Activated CD8-positive, alpha-beta memory T cell treated with anti-CD3 and anti-CD28 coated beads, Interleukin-2, amount 50 U/mL, for 48 hours (primary cell): ENCODE measurements at regions not wholly inside any gene's neighbourhood (a gene's known extent, or its start where the extent isn't known, plus 50 kb on each side); places are given as distances from the start of the nearest gene placed in this dataset.
"Not testable (repeated sequence)": the region's sequence is repeated elsewhere in the genome, so short reads cannot be mapped to it uniquely, and the experiment has no call there.

Experiments
- DNase-seq: peaks from one replicate; pipeline ENCODE4 v3.0.0-alpha.2; 2020

DNA sequence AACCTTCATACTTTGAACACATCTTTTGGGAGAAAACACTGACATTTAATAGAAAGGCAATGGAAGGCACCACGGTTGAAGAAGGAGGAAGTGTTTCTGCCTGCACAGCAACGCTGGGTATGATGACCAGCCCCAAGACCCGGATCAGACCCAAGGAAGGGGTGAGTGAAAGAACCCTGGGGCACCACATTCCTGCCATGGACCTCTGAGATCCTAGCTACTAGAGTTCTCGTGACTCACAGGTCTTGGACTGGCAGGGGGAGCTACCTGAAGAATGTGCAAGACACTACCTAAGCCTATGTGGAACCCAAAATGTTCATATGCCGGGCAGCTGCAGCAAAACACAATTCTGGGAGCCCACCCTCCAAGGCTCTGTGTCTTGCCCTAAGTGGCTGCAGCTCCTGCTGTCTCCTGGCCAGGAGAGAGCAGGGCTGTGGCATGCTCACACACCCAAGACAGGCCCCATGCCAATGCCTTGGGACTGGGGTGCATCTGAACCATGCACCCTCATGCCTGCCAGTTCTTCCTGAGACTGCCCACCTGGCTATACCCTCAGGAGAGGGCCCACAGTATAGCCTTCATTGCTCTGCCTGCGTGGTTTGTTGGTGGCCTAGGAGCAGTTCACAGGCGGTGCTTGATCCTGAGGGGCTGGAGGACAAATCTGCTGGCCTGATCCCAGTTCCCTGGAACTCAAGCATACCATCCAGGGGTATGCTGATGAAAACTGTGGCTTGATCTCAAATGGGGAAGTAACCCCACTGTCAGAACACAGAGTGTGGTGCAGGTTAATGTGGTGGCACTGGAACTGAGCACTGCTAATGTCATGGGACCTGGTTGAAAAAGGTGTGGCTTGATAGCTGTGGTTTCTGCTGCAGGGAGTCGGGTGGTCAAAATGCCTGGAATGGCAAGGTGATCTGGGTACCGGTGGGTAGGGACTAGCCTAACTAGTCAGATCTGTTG, 353.3 kb upstream of the ARHGEF26 start:
- no peak for DNase-seq

DNA sequence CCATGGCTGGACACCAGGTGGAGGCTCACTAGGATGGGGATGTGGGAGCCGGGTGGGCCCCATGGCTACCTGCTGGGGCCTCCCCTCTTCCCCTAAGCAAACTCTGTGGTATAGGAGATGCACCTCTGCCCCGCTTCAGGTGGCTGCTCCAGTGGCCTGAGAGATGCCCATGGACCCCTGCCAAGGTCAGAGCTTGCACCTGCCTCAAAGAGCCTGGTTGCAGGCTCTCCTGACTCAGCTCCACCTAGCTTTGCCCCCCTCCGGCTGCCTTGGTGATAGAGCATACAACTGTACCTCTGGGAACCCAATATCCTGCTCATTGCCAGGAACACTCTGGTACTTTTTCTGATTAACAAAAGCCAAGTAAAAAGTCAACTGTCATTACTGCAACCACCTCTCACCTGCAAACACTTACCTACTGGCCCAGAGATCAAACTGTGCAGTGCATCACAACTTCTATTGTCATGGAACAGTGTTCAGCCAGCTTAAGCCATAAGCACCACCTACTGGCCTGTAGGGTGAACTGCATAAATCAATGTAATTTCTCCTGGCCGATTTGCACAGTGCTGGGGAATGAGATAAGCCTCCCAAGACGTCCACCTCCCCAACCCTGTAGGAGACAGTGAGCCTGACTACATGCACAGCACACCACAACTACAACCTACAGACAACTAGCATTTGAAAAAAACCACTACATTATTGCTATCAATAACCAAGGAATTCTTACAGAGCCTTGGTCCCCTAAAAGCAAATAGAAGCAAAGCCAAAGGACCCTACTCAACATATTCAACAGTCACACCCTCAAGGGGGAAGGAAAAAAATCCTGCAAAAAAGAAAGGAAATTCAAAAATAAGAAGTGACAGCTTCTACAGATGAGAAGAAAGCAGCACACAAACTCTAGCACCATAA, 352.4 kb upstream of the ARHGEF26 start:
- DNase-seq: no peak

DNA sequence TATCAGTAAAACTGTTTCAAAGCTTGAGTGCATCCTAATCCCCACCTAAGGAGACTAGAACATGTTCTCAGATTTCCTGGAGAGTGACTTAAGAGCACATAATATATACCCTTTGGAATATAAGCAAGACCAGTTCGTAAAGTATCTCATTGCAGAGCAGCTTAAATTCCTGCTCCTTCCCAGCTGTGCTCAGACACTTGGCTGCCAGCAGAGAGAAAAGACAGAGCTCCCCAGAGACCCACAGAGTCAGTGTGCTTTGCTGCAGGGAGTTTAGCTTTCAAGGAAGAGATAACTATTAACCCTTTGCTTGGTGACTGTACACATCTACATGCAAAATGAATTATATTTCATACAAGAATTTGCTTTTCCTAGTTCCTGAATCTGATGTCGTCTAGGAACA, 338.1 kb upstream of the ARHGEF26 start:
- DNase-seq: no peak

DNA sequence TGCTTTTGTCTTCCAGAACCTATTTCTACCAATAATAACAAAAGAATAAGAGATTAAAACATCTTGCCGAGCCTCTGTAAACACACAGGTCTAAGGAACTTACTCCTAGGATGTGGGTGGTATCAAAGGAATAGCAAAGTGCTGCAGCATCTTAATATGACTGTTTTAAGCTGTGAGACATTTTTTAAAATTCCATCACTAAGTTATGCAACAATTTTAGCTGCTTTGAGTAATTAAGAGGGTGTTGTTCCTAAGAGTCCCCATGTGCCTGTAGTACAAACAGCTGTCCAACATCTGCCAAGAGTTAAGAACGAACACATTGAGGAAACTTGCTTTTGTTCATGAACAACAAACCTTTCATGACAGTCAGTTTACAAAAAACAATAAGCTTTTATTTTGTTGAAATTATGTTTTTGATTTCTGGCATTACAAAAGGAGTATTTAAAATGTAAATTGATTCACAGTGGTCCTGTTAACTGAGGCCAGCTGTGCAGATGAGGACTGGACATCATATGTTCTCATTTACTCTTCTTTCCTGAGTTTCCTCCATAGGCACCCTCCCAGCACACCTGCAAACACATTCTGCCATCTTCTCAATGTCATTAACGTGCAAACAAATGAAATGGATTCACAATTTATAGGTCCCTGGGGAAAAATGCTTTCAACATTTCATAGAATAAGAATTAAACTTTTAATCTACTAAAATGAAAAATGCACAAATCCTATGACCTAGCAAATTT, 337.3 kb upstream of the ARHGEF26 start:
- DNase-seq: no peak

DNA sequence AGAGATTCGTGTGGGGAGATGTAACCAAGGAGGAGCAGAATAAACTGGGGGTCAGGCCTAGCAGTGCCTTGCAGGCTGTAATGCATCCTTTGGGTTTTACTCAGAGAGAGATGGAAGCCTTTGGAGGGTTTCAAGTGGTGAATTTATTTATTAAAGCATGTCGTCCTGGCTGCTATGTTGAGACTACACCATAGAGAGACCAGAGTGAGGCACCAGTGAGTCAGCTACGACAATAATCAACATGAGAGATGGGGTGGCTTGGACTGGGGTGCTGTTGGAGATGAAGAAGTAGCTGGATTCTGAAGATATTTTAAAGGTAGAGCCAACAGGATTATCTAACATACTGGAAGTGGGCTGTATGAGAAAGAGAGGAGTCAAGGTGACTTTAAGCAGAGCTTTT, 335.3 kb upstream of the ARHGEF26 start:
- no peak for DNase-seq

DNA sequence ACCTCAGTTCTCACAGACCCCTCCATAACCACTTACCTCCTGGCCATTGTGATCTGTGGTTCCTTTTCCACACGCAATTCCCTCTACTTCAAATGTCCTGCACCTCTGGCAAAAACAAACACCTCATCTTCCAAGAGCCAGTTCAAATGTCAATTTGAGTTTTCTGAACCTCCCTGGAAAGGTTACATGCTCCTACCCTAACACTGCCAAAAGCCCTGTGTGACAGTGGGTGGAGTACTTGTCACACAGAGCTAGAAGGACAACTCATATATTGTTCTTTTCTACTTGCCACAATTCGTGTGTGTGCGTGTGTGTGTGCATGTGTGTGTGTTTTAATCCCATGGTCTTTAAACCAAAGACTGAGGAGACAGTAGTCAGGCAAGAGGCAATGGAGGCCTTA, 331.8 kb upstream of the ARHGEF26 start:
- no peak for DNase-seq

DNA sequence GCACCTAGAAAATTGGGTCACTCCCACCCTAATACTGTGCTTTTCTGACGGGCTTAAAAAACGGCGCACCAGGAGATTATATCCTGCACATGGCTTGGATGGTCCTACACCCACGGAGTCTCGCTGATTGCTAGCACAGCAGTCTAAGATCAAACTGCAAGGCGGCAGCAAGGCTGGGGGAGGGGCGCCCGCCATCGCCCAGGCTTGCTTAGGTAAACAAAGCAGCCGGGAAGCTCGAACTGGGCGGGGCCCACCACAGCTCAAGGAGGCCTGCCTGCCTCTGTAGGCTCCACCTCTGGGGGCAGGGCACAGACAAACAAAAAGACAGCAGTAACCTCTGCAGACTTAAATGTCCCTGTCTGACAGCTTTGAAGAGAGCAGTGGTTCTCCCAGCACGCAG, 324.1 kb upstream of the ARHGEF26 start:
- not testable (repeated sequence) for DNase-seq

DNA sequence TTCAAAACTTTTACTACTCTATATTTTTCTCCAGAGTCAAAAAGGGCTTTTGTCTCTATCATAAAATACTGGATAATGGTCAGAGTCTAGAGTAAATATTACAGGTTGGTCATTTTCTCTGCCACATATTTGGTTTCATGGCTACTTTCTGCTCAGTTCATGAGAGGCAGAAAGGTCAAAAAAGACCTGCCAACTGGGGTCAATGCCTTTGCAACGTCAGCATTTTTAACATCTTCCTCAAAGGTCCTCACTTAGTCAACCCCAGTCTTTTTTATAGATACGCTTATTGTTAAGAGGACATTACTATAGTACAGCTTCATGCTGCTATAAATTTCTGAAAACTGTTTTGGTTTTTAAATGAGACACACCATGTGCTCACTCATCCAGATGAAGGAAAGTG, 312.1 kb upstream of the ARHGEF26 start:
- DNase-seq: no peak

DNA sequence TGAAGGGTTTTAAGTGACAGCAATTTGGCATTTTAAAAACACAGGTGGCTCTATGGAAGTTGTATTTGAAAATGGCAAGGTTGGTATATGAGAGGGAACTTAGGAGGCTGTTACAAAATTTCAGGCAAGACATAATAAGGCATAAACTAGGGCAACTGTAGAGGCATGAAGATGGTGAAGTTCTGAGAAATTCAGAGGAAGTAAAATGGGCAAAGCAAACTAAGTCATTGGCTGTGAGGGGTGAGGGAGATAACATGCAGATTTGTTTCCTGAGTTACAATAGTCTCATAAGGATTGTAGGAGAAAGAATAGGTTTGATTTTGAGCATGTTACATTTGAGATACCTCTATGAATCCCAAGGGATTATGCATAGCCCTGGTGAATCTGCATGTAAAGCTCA, 302.9 kb upstream of the ARHGEF26 start:
- no peak for DNase-seq

DNA sequence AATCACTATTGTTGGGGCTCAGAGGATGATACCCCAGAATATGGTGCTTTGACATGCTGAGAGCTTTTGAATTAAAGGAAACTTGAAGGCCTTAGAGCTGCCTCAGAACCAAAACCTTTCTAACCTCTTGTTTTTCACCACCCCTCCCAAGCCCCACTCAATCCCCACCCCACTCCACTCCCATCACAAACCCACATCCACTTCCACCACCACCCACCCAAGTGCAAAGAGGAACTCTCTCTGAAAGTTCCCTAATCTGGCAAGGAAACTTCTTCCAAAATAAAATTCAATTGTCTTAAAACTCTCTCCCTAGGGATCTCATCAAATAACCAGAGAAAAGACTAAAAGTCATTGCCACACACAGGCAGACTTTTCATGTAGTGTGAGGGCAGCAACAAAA, 301.2 kb upstream of the ARHGEF26 start:
- DNase-seq: no peak

DNA sequence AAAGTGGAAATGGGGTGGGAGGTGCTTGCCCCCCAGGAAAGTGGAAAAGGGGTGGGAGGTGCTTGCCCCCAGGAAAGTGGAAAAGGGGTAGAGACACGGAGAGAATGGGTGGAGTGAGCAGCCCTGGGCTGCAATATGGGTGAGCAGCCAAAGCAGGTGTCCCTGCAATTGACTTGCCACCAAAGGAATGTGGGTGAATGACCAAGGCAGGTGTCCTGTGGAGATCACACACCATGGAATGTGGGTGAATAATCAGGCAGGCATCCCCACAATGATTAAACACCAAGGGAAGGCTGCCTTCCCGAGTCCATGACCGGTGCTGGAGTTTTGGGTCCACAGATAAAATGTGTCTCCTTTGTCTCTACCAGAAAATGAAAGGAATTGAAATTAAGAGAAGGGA, 292.8 kb upstream of the ARHGEF26 start:
- not testable (repeated sequence) for DNase-seq

DNA sequence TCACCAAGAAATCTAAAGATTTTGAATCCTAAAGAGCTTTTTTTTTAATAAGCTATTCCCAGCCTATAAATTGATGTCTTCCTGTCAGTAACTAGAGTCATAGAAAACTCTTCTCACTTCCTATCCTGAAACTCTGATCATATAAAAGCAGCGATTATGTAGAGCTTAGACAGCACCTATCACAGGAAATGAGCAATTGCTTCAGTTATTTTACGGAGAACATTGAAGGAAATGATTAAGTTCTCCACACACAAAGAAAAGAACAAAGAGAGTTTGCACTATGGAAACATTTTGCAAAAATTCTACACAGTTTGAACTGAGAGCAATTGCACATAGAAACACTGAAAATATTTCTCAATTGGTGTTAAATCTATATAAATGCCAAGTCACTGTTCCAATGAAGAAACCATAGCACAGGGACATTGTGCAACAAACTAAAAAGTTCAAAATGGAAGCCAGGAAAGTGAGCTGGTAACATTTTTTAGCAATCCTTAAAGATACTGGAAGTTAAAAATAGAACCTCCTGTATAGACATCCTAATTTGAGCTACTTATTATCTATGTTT, 291.5 kb upstream of the ARHGEF26 start:
- DNase-seq: no peak

DNA sequence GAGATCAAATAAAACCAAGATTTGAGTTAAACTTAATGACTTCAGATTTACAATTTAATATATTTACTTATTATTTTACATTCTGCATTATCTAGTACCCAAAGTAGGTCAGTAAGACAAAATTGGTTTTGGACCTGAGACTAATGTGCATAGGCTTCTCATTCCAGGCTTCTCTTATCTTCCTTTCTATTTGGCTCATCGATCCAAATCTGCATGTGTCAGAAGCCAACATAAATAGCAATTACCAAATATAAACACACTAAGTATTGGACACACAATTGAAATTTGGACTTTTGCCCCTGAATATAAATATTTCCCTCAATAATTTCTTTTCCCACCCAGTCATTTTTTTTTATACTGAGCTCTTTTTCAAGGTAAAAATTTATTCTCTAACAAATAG, 290.6 kb upstream of the ARHGEF26 start:
- no peak for DNase-seq

DNA sequence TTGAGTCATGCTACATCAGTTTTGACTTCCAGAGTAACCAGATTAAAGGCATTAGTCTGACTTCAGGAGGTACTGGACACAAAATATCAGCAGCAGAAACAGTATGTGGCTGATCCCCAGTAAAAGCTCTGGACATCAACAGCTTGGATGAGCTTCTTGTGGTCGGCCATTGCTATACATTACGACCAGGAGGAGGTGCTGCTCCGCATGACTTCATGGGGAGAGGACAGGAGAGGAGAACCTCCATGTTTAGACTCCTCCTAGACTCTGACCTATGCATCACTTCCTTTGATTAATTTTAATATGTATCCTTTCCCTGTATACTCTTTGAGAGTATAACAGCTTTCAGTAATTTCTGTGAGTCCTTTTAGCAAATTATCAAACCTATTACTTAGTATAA, 285.6 kb upstream of the ARHGEF26 start:
- DNase-seq: no peak

DNA sequence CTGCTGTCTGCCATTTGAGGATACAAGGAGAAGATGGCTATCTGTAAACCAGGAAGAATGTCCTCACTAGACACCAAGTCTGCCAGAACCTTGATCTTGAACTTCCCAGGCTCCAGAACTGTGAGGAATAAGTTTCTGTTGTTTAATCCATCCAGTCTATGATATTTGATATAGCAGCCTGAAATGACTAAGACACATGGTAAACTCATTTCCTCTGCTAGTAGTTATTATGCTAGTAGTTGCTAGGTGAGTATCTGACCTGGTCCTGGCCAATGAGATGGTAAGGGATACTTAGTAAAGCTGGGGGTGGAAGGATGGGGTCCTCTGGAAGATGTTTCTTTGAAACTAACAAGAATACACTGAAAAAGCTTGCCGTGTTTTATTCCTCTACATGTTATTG, 280.7 kb upstream of the ARHGEF26 start:
- DNase-seq: no peak

DNA sequence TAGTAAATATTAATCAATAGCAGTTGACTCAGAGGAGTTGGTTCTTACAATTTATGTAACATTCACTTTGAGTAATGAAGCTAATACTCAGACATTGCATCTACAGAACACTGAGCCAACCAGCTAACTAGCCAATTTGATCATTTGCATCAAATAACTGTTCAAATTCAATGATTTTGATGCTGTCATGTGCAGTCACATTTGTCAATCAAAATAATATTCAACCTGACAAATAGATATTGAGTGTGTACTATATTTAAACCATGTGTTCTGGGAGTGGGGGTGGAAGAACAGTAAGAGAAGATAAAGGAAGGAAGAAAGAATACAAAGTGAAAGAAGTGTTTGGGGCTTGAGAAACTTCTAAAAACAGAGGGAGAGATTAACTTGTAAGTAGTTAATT, 277.2 kb upstream of the ARHGEF26 start:
- no peak for DNase-seq

DNA sequence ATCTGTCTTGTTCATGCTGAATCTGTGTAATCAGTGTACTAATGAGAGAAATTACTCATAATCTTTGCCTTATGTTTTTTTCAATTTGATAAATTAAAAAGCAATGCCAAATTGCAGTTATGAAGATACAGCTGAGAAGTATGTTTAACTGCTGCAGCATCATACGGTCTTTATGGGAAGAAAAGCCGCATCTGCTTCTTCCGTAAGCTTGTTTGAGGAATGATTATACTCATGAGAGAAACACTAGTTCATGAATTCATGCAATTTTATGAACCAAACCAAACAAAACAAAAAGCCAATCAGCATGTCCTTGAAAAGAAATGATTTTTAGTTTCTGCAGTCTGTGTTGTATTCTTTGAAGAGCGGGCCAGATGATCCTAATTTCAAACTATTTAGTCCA, 275.9 kb upstream of the ARHGEF26 start:
- DNase-seq: no peak

DNA sequence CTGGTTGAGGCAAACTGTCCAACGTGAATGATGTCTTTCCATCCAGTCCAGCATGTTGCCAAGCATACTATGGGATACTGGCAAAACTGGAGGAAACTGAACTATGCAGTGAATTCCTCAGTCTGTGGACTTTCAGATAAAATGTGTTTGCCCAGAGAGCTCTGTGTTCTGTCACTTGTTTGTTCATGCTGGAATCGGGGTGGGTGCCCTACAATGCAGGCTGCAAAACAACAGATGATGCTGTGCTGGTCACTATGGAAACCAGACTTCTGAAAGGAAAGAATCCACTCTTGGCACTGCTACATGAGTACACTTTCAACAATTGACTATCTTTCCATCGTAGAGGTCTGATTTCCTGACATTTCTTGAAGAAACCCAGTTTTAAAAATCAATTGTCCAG, 272.5 kb upstream of the ARHGEF26 start:
- no peak for DNase-seq

DNA sequence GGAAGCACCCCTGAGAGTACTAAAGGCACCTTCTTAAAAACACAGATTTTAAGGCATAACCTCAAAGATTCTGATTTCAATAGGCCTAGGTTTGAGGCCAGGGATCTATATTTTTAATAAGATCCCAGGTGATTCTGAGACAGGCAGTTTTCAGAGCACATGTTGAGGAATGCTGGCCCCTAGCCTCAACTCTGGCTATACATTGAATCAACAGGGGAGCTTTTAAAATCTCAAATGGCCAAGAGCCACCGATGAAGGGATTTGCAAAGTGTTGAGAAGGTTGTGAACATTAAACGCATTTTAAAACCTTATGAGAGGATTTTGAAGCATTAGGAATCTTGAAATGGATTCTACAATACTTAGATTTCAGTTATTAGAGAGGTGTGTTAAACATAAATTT, 268.8 kb upstream of the ARHGEF26 start:
- DNase-seq: no peak

DNA sequence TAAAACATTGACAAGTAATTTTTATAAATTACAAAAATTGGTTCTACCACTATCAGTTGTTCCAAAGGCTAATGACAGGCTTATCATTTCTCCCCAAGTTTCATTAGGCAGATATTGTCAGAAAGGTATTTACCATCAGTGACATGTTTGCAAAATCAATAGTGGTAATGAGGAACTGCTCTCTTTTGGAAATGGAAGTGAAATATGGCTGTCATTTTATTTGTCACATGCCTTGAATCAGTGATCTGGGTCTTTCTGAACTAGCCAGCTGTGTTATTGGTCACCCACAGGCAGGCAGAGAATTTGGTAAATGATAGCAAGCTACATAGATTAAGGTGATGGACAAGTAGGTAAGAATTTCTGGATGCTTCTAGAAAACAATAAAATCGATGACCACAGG, 268.0 kb upstream of the ARHGEF26 start:
- no peak for DNase-seq

DNA sequence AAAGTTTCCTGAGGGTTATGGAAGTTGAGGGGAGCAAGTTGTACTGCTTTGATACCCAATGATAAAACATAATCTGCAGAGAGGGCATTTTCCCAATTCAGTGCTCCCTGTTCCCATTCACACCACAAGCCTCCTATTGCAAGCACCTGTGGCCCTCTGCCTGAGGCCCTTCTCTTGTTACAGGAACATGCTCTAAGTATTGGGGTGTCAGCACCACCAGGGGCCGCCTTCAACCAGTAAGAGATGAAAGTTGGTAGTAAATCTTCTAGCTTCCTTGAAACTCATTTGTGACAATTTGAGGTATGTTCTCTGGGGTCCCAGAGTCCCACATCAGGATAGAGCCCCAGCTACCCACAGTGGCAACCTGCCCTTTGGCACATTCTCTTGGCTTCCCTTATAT, 265.4 kb upstream of the ARHGEF26 start:
- no peak for DNase-seq

DNA sequence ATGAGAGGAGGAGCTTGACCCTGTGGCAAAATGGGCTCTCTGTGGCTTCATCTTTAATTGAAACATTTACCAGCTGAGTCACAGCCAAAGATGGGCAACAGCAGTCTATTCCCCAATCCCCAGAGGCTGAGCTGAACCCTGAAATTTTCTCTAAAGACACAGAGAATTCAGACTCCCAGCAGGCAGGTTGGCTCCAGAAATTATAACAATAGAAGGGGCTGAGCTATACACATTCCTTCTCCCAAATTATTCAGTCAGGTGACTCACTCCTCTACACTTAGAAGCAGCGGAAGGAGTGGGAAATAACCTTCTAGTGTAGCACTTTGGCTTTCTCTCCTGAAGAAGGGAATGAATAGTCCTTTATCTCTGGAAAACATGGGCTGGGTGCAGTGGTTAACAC, 264.3 kb upstream of the ARHGEF26 start:
- no peak for DNase-seq

DNA sequence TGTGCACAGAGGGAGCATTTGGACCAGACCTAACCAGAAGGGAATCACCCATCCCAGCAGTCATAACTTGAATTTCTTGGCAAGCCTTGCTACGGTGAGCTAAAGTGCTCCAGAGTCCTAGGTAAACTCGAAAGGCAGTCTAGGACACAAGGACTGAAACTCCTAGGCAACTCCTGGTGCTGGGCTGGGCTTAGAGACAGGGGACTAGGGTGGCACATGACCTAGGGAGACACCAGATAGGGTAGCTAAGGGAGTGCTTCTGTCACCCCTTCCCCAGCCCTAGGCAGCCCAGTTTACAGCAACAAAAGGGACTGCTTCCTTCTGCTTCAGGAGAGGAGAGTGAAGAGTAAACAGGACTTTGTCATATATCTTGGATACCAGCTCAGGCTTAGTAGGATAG, 256.4 kb upstream of the ARHGEF26 start:
- DNase-seq: no peak
